ENCODE measurements at regions not wholly inside any gene's neighbourhood (a gene's known extent, or its start where the extent isn't known, plus 50 kb on each side); places are given as distances from the start of the nearest gene placed in this dataset.

GRCh38 chr5:87784879-87785495 is 372.3 kb upstream of the CCNH start:
- Histone ChIP-seq H3K9ac (ENCODE audit: control insufficient read depth, insufficient read depth, low read length) (no peak overlapping the region), H3K27ac (ENCODE audit: control insufficient read depth, insufficient read depth) (no peak overlapping the region), H3K4me1 (ENCODE audit: control insufficient read depth, insufficient read depth, low read length) (no peaks in the 10 kb centered on the region), H4K20me1 (ENCODE audit: control insufficient read depth, insufficient read depth) (no peaks in the 10 kb centered on the region), H3K36me3 (ENCODE audit: control insufficient read depth in 2 of 2, insufficient read depth in 2 of 2, low read length in 1 of 2) (no peaks in the 10 kb centered on the region), H3K4me3 (no peak overlapping the region), H3K79me2 (ENCODE audit: control insufficient read depth, insufficient read depth, low read length) (no peaks in the 10 kb centered on the region), H2AFZ (ENCODE audit: control insufficient read depth, low read depth, low read length) (no peak overlapping the region), H3K9me3 (replicated peaks; ENCODE audit: control insufficient read depth, insufficient read depth, low read length) (no peaks in the 10 kb centered on the region), H3K4me2 (ENCODE audit: control insufficient read depth, insufficient read depth) (no peak overlapping the region), H3K27me3 (replicated peaks in 1 of 2; ENCODE audit: control insufficient read depth in 2 of 2, insufficient read depth in 2 of 2, low read length in 1 of 2) (no peaks in the 10 kb centered on the region)
- SMC1A ChIA-PET (ENCODE audit: uncharacterized antibody, unreplicated experiment), result no interaction called here
- ATAC-seq, result no peak
- WGBS (ENCODE audit: insufficient coverage, insufficient replicate concordance, low lambda C conversion rate, missing lambda C conversion rate), result 5% methylated on average over 4 of the region's 4 CpGs
- in situ Hi-C loops (cut with MboI), result loop anchor here (5.0 kb wide), 1 partner anchor 902 kb away; no protein-coding TSS in a partner anchor
- DNase-seq (ENCODE audit: low read depth, low spot score), result no peak
- POLR2A ChIA-PET, result no interaction called here
- RAD21 ChIA-PET (ENCODE audit: unreplicated experiment), result no interaction called here
- BruUV-seq (replicated peaks), result no TSS peak
- CTCF ChIA-PET, result interaction anchor here (1.0 kb wide), 1 partner anchor 906 kb away, joined by 6 read pairs; no protein-coding TSS in a partner anchor
- FAIRE-seq, result no peak
- intact Hi-C loops (cut with micrococcal nuclease; ENCODE audit: unreplicated experiment), result loop anchor here (5.0 kb wide), 2 partner anchors 357 to 817 kb away; no protein-coding TSS in a partner anchor
- TF ChIP-seq PML (IDR thresholded peaks at IDR 0.05; ENCODE audit: low read length) (no peak), ZBTB11 (CRISPR knock-in tag; IDR thresholded peaks at IDR 0.05) (no peak), USF2 (IDR thresholded peaks at IDR 0.05; ENCODE audit: borderline replicate concordance, low read depth, low read length) (no peak), SIN3A (IDR thresholded peaks at IDR 0.05; ENCODE audit: low read depth, low read length) (no peak), ZNF384 (IDR thresholded peaks at IDR 0.05; ENCODE audit: borderline replicate concordance, low read depth, low read length) (no peak), SUPT20H (IDR thresholded peaks at IDR 0.05; ENCODE audit: borderline replicate concordance, control insufficient read depth, low read depth, low read length) (no peak), POU2F2 (IDR thresholded peaks at IDR 0.05; ENCODE audit: borderline replicate concordance, low read depth, low read length) (no peak), SREBF1 (IDR thresholded peaks at IDR 0.05; ENCODE audit: low read length) (no peak), TCF12 (IDR thresholded peaks at IDR 0.05; ENCODE audit: low read depth, low read length) (no peak), IRF3 (IDR thresholded peaks at IDR 0.05) (no peak), KAT2A (conservative IDR thresholded peaks at IDR 0.05; ENCODE audit: control insufficient read depth, low read depth, low read length) (no peak), PBX3 (IDR thresholded peaks at IDR 0.05; ENCODE audit: insufficient replicate concordance, low read depth, low read length) (no peak), E2F4 (IDR thresholded peaks at IDR 0.05; ENCODE audit: low read depth, low read length) (no peak)

All from GM12878 (cell line).